T-helper 2 cell treated with Interferon-gamma antibody and Interleukin-4, amounts not matched to agents 5 μg/mL and 100 μg/mL, for 36 hours (primary cell): ENCODE measurements at regions not wholly inside any gene's neighbourhood (a gene's known extent, or its start where the extent isn't known, plus 50 kb on each side); places are given as distances from the start of the nearest gene placed in this dataset.
A peak's percentile ranks its signal among the peaks of the same experiment; 100 is the strongest.
"Not testable (repeated sequence)": the region's sequence is repeated elsewhere in the genome, so short reads cannot be mapped to it uniquely, and the experiment has no call there.

Source experiments
- DNase-seq: peaks from one replicate; pipeline ENCODE4 v3.0.0; 2021; ENCODE audit warnings: low spot score
- H3K27ac Mint-ChIP-seq: one replicate; pipeline ENCODE4 v1.8.0; 2021; ENCODE audit warnings: mild to moderate bottlenecking, mixed read lengths
- H3K27me3 Mint-ChIP-seq: one replicate; pipeline ENCODE4 v1.8.0; 2021; ENCODE audit warnings: low read depth, mixed read lengths
- H3K36me3 Mint-ChIP-seq: one replicate; pipeline ENCODE4 v1.8.0; 2021; ENCODE audit warnings: low read depth, mixed read lengths
- H3K4me1 Mint-ChIP-seq: one replicate; pipeline ENCODE4 v1.8.0; 2021; ENCODE audit warnings: low read depth, mixed read lengths
- H3K4me3 Mint-ChIP-seq: one replicate; pipeline ENCODE4 v1.8.0; 2022; ENCODE audit warnings: mild to moderate bottlenecking, moderate library complexity, mixed read lengths
- H3K9me3 Mint-ChIP-seq: one replicate; pipeline ENCODE4 v1.8.0; 2021; ENCODE audit warnings: mixed read lengths

GRCh38 chr4:25981749-25982148 is 67.7 kb downstream of the SMIM20 start:
- no peak for DNase-seq
- H3K27me3 Mint-ChIP-seq: no peaks in the 10 kb centered on the region
- H3K36me3 Mint-ChIP-seq: no peaks in the 10 kb centered on the region
- no peak overlapping the region for H3K4me3 Mint-ChIP-seq
- no peak overlapping the region for H3K27ac Mint-ChIP-seq
- H3K9me3 Mint-ChIP-seq: no peaks in the 10 kb centered on the region
- no peaks in the 10 kb centered on the region for H3K4me1 Mint-ChIP-seq

- no peak for DNase-seq
- H3K4me1 Mint-ChIP-seq: peaks cover 2% of the 10 kb centered on the region
- H3K27ac Mint-ChIP-seq: no peak overlapping the region
- no peak overlapping the region for H3K4me3 Mint-ChIP-seq
- no peaks in the 10 kb centered on the region for H3K27me3 Mint-ChIP-seq
- no peaks in the 10 kb centered on the region for H3K36me3 Mint-ChIP-seq
- H3K9me3 Mint-ChIP-seq: no peaks in the 10 kb centered on the region
Measured at GRCh38 chr4:25982962-25983361, 68.9 kb downstream of the SMIM20 start.

- Mint-ChIP-seq H3K27ac (no peak overlapping the region), H3K4me1 (peaks cover 8% of the 10 kb centered on the region), H3K9me3 (no peaks in the 10 kb centered on the region), H3K27me3 (no peaks in the 10 kb centered on the region), H3K36me3 (no peaks in the 10 kb centered on the region), H3K4me3 (no peak overlapping the region)
- DNase-seq: no peak
Measured at GRCh38 chr4:25984266-25984665, 70.2 kb downstream of the SMIM20 start.

GRCh38 chr4:25984796-25985195 is 70.8 kb downstream of the SMIM20 start:
- no peaks in the 10 kb centered on the region for H3K9me3 Mint-ChIP-seq
- no peaks in the 10 kb centered on the region for H3K36me3 Mint-ChIP-seq
- H3K4me1 Mint-ChIP-seq: peaks cover 8% of the 10 kb centered on the region
- H3K27me3 Mint-ChIP-seq: no peaks in the 10 kb centered on the region
- DNase-seq: no peak
- H3K27ac Mint-ChIP-seq: no peak overlapping the region
- H3K4me3 Mint-ChIP-seq: no peak overlapping the region

- no peak overlapping the region for H3K27ac Mint-ChIP-seq
- no peaks in the 10 kb centered on the region for H3K36me3 Mint-ChIP-seq
- H3K4me3 Mint-ChIP-seq: no peak overlapping the region
- H3K4me1 Mint-ChIP-seq: peaks cover 8% of the 10 kb centered on the region
- no peaks in the 10 kb centered on the region for H3K9me3 Mint-ChIP-seq
- no peak for DNase-seq
- H3K27me3 Mint-ChIP-seq: no peaks in the 10 kb centered on the region
Measured at GRCh38 chr4:25986807-25987206, 72.8 kb downstream of the SMIM20 start.

GRCh38 chr4:25991340-25991739 is 77.3 kb downstream of the SMIM20 start:
- H3K36me3 Mint-ChIP-seq: no peaks in the 10 kb centered on the region
- no peaks in the 10 kb centered on the region for H3K27me3 Mint-ChIP-seq
- no peak for DNase-seq
- H3K4me1 Mint-ChIP-seq: peaks cover 13% of the 10 kb centered on the region
- H3K4me3 Mint-ChIP-seq: no peak overlapping the region
- no peaks in the 10 kb centered on the region for H3K9me3 Mint-ChIP-seq
- H3K27ac Mint-ChIP-seq: no peak overlapping the region

GRCh38 chr4:25993395-25994185 is 79.6 kb downstream of the SMIM20 start:
- Mint-ChIP-seq H3K27ac (no peak overlapping the region), H3K36me3 (no peaks in the 10 kb centered on the region), H3K27me3 (no peaks in the 10 kb centered on the region), H3K4me1 (peaks cover 7% of the 10 kb centered on the region), H3K4me3 (no peak overlapping the region), H3K9me3 (no peaks in the 10 kb centered on the region)
- DNase-seq: peak; percentile 22

- H3K4me1 Mint-ChIP-seq, H3K9me3 Mint-ChIP-seq, DNase-seq, H3K27me3 Mint-ChIP-seq, H3K36me3 Mint-ChIP-seq, H3K4me3 Mint-ChIP-seq, H3K27ac Mint-ChIP-seq: not testable (repeated sequence)
Measured at GRCh38 chr4:25994577-25994976, 80.6 kb downstream of the SMIM20 start.

GRCh38 chr4:26000274-26000950 is 86.4 kb downstream of the SMIM20 start:
- no peak for DNase-seq
- Mint-ChIP-seq H3K4me1 (no peaks in the 10 kb centered on the region), H3K27me3 (no peaks in the 10 kb centered on the region), H3K27ac (no peak overlapping the region), H3K9me3 (no peaks in the 10 kb centered on the region), H3K36me3 (no peaks in the 10 kb centered on the region), H3K4me3 (no peak overlapping the region)

- peaks cover 2% of the 10 kb centered on the region for H3K27me3 Mint-ChIP-seq
- no peaks in the 10 kb centered on the region for H3K4me1 Mint-ChIP-seq
- H3K36me3 Mint-ChIP-seq: no peaks in the 10 kb centered on the region
- H3K4me3 Mint-ChIP-seq: no peak overlapping the region
- H3K27ac Mint-ChIP-seq: no peak overlapping the region
- no peaks in the 10 kb centered on the region for H3K9me3 Mint-ChIP-seq
- no peak for DNase-seq
Measured at GRCh38 chr4:26001413-26001812, 87.4 kb downstream of the SMIM20 start.

GRCh38 chr4:26001816-26002215 is 87.8 kb downstream of the SMIM20 start:
- Mint-ChIP-seq H3K4me3 (no peak overlapping the region), H3K27me3 (peaks cover 2% of the 10 kb centered on the region), H3K9me3 (no peaks in the 10 kb centered on the region), H3K36me3 (no peaks in the 10 kb centered on the region), H3K27ac (no peak overlapping the region), H3K4me1 (no peaks in the 10 kb centered on the region)
- no peak for DNase-seq

GRCh38 chr4:26003056-26003455 is 89.0 kb downstream of the SMIM20 start:
- H3K4me3 Mint-ChIP-seq: no peak overlapping the region
- H3K27me3 Mint-ChIP-seq: peaks cover 2% of the 10 kb centered on the region
- no peaks in the 10 kb centered on the region for H3K4me1 Mint-ChIP-seq
- H3K27ac Mint-ChIP-seq: no peak overlapping the region
- DNase-seq: no peak
- peaks cover 1% of the 10 kb centered on the region for H3K36me3 Mint-ChIP-seq
- H3K9me3 Mint-ChIP-seq: peaks cover 3% of the 10 kb centered on the region

- no peak overlapping the region for H3K4me3 Mint-ChIP-seq
- H3K27ac Mint-ChIP-seq: no peak overlapping the region
- H3K27me3 Mint-ChIP-seq: peaks cover 2% of the 10 kb centered on the region
- no peak for DNase-seq
- peaks cover under 1% of the 10 kb centered on the region for H3K4me1 Mint-ChIP-seq
- H3K36me3 Mint-ChIP-seq: peaks cover 5% of the 10 kb centered on the region
- peaks cover 9% of the 10 kb centered on the region for H3K9me3 Mint-ChIP-seq
Measured at GRCh38 chr4:26004290-26004689, 90.3 kb downstream of the SMIM20 start.

GRCh38 chr4:26005764-26006163 is 91.7 kb downstream of the SMIM20 start:
- no peak overlapping the region for H3K4me3 Mint-ChIP-seq

More at GRCh38 chr4:26005764-26006163, 91.7 kb downstream of the SMIM20 start:
- H3K27me3 Mint-ChIP-seq: peaks cover 2% of the 10 kb centered on the region
- peaks cover 13% of the 10 kb centered on the region for H3K9me3 Mint-ChIP-seq
- no peak for DNase-seq
- no peak overlapping the region for H3K27ac Mint-ChIP-seq
- H3K36me3 Mint-ChIP-seq: peaks cover 5% of the 10 kb centered on the region
- peaks cover 13% of the 10 kb centered on the region for H3K4me1 Mint-ChIP-seq
